Mesendoderm (in vitro differentiated cells): ENCODE measurements at regions not wholly inside any gene's neighbourhood (a gene's known extent, or its start where the extent isn't known, plus 50 kb on each side); places are given as distances from the start of the nearest gene placed in this dataset.
A peak's percentile ranks its signal among the peaks of the same experiment; 100 is the strongest.

Source experiments
- DNase-seq: peaks from one replicate; pipeline ENCODE4 v3.0.0; 2013
- H2AK5ac ChIP-seq: 2 replicates; pipeline ENCODE4 v1.6.1; 2013; ENCODE audit warnings: low read length, inconsistent platforms
- H2BK120ac ChIP-seq: 2 replicates; pipeline ENCODE4 v1.6.1; 2013; ENCODE audit warnings: low read depth, mild to moderate bottlenecking, low read length, moderate library complexity, mixed read lengths
- H2BK15ac ChIP-seq: replicated peaks from 2 replicates; pipeline ENCODE4 v1.6.1; 2013; ENCODE audit warnings: low read depth, mild to moderate bottlenecking, moderate library complexity
- H2BK5ac ChIP-seq: 2 replicates; pipeline ENCODE4 v1.6.1; 2013; ENCODE audit warnings: low read length, inconsistent platforms
- H3K18ac ChIP-seq: 2 replicates; pipeline ENCODE4 v1.6.1; 2013; ENCODE audit warnings: mild to moderate bottlenecking, low read length, mixed read lengths
- H3K23ac ChIP-seq: one replicate; pipeline ENCODE4 v1.6.1; 2013; ENCODE audit warnings: low read length
- H3K27ac ChIP-seq: 2 replicates; pipeline ENCODE4 v1.5.1; 2013; ENCODE audit warnings: low read depth, mild to moderate bottlenecking, inconsistent platforms, low read length, moderate library complexity
- H3K27me3 ChIP-seq: 2 replicates; pipeline ENCODE4 v1.6.1; 2013; ENCODE audit warnings: low read length, control low read depth, mild to moderate bottlenecking, inconsistent platforms; ENCODE audit not compliant: insufficient read depth, poor library complexity
- H3K36me3 ChIP-seq: 2 replicates; pipeline ENCODE4 v1.6.1; 2013; ENCODE audit warnings: low read length, inconsistent platforms; ENCODE audit not compliant: control insufficient read depth, insufficient read depth
- H3K4ac ChIP-seq: one replicate; pipeline ENCODE4 v1.6.1; 2013; ENCODE audit warnings: low read depth, mild to moderate bottlenecking, low read length, moderate library complexity
- H3K4me1 ChIP-seq: 2 replicates; pipeline ENCODE4 v1.6.1; 2013; ENCODE audit warnings: low read depth, low read length, inconsistent platforms; ENCODE audit not compliant: control insufficient read depth
- H3K4me2 ChIP-seq: 2 replicates; pipeline ENCODE4 v1.6.1; 2013; ENCODE audit warnings: low read length
- H3K4me3 ChIP-seq: 2 replicates; pipeline ENCODE4 v1.5.1; 2013; ENCODE audit warnings: mild to moderate bottlenecking, low read length
- H3K56ac ChIP-seq: one replicate; pipeline ENCODE4 v1.6.1; 2013; ENCODE audit warnings: low read length
- H3K79me1 ChIP-seq: 2 replicates; pipeline ENCODE4 v1.6.1; 2013; ENCODE audit warnings: low read length, inconsistent platforms
- H3K79me2 ChIP-seq: 2 replicates; pipeline ENCODE4 v1.6.1; 2013; ENCODE audit warnings: mild to moderate bottlenecking, low read length; ENCODE audit not compliant: control insufficient read depth, insufficient read depth
- H3K9ac ChIP-seq: 2 replicates; pipeline ENCODE4 v1.6.1; 2013; ENCODE audit warnings: low read length, inconsistent platforms
- H4K5ac ChIP-seq: one replicate; pipeline ENCODE4 v1.6.1; 2013; ENCODE audit warnings: low read length
- H4K8ac ChIP-seq: one replicate; pipeline ENCODE4 v1.6.1; 2013; ENCODE audit warnings: low read depth, mild to moderate bottlenecking, control low read depth, low read length, moderate library complexity
- WGBS: extraction: QIAGEN DNeasy Blood & Tissue Kit; methylation state at CpG from one replicate; pipeline ENCODE4 v1.1.7; 2013; ENCODE audit warnings: low lambda C conversion rate, missing lambda C conversion rate; ENCODE audit not compliant: insufficient coverage; ENCODE audit errors: extremely low coverage; 5-methylcytosine and 5-hydroxymethylcytosine counted together

DNA sequence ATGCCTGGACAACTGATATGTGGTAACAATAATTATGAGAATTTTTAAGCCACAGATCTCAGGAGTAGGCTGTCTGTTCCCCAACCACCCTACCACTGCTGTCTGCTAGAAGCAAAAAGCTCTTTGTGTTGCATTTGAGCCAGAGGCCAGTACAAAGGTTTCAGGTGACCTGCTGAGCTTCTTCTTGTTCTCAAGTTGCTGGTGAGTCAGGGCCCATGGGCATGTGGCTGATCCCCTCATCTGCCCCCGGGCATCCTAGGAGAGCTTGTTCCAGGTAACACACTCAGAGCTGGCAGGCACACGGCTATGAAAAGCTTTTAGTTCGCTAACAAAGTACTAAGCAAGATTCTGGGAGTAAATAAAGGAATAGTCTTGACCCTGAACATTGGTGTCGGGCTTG is 285.3 kb downstream of the CDC5L start:
- H4K5ac ChIP-seq: no peak overlapping the region
- H3K23ac ChIP-seq: no peak overlapping the region
- no peak overlapping the region for H3K4me2 ChIP-seq
- no peaks in the 10 kb centered on the region for H3K27me3 ChIP-seq
- H4K8ac ChIP-seq: no peak overlapping the region
- H3K56ac ChIP-seq: peak overlapping the region; percentile 5
- no peak overlapping the region for H3K9ac ChIP-seq
- no peak overlapping the region for H2BK15ac ChIP-seq
- no peak overlapping the region for H2BK5ac ChIP-seq
- WGBS: no CpG with 5 or more reads among the region's 4 CpGs
- no peaks in the 10 kb centered on the region for H3K79me1 ChIP-seq
- no peak overlapping the region for H3K27ac ChIP-seq
- H3K36me3 ChIP-seq: no peaks in the 10 kb centered on the region
- H2AK5ac ChIP-seq: no peak overlapping the region
- H3K79me2 ChIP-seq: no peaks in the 10 kb centered on the region
- H2BK120ac ChIP-seq: no peak overlapping the region
- H3K4ac ChIP-seq: no peak overlapping the region
- H3K4me1 ChIP-seq: peaks cover 3% of the 10 kb centered on the region
- H3K4me3 ChIP-seq: no peak overlapping the region
- peak; percentile 68 for DNase-seq
- H3K18ac ChIP-seq: no peak overlapping the region

DNA sequence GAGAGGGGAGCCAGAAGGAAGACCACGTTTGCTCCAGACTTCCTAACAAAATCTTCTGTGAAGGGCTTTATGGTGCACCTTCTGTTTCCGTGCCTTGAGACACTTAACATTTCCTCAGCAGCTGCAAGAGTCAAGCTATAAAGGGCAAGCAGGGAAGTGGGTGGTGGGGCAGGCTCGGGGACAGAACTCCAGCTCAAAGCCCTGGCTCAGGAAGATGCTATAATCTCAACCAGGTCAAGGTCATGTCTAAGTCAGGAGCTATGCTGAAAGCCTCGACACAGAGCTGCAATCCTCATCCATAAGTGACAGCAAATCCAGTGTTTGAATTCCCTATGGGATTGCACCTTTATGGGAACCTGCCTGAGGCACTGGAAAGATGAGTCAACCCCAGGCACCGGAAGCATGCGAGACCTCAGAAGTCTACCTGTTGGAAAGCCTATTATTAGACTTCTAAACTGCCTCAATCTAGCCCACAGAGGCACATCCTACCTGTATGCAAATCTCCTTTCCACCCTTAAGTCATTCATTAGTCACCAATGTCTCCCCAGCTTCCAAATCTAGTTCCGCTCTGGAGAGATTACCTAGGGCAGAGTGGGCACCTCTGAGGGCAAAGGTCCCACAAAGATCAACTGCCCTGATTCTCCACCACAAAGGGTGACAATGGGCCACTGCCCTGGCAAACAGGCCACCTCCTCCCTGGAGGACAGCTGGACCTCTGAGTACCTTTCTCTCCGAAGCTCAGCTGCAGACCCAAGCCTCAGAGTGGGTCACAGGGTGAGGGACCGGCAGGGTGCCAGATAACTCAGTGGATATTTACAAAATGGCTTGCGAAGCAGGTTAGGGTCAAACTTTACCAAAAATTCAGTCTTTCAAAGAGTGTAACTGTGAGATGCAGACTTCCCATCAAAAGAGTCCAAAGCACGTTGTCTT is 287.0 kb downstream of the CDC5L start:
- no peak overlapping the region for H4K8ac ChIP-seq
- no peak overlapping the region for H3K4me3 ChIP-seq
- H3K18ac ChIP-seq: no peak overlapping the region
- no peak overlapping the region for H3K56ac ChIP-seq
- no CpG with 5 or more reads among the region's 11 CpGs for WGBS
- H3K27ac ChIP-seq: no peak overlapping the region
- H3K27me3 ChIP-seq: no peaks in the 10 kb centered on the region
- H2BK5ac ChIP-seq: no peak overlapping the region
- no peak for DNase-seq
- no peak overlapping the region for H2BK120ac ChIP-seq
- no peak overlapping the region for H2AK5ac ChIP-seq
- no peak overlapping the region for H3K23ac ChIP-seq
- no peak overlapping the region for H3K4ac ChIP-seq
- no peak overlapping the region for H4K5ac ChIP-seq
- H3K36me3 ChIP-seq: no peaks in the 10 kb centered on the region
- H3K4me1 ChIP-seq: peaks cover 2% of the 10 kb centered on the region
- no peak overlapping the region for H3K4me2 ChIP-seq
- H2BK15ac ChIP-seq: no peak overlapping the region
- H3K79me2 ChIP-seq: no peaks in the 10 kb centered on the region
- H3K9ac ChIP-seq: no peak overlapping the region
- H3K79me1 ChIP-seq: no peaks in the 10 kb centered on the region

DNA sequence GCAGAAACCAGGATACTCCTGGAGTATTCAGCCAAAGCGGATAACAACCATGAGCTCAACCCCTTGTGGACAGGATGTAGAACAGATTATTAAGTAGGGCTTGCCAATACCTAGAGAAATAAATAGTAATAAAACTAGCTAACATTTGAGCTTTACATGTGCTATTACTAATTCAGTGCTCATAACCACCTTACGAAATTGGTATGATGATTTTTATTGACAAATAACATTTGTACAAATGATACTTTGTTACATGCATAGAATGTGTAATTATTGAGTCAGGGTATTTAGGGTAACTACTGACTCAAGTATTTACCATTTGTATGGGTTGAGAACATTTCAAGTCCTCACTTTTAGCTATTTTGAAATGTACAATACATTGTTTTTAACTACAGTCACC is 287.9 kb downstream of the CDC5L start:
- H2BK120ac ChIP-seq: no peak overlapping the region
- no peak overlapping the region for H3K23ac ChIP-seq
- no peak overlapping the region for H3K9ac ChIP-seq
- H2BK5ac ChIP-seq: no peak overlapping the region
- H2AK5ac ChIP-seq: no peak overlapping the region
- H4K5ac ChIP-seq: no peak overlapping the region
- H3K27me3 ChIP-seq: no peaks in the 10 kb centered on the region
- no peaks in the 10 kb centered on the region for H3K79me2 ChIP-seq
- H3K36me3 ChIP-seq: no peaks in the 10 kb centered on the region
- H3K4ac ChIP-seq: no peak overlapping the region
- no peak overlapping the region for H3K18ac ChIP-seq
- H3K4me2 ChIP-seq: no peak overlapping the region
- no peak overlapping the region for H3K56ac ChIP-seq
- no peak overlapping the region for H3K27ac ChIP-seq
- no peak overlapping the region for H2BK15ac ChIP-seq
- H3K4me1 ChIP-seq: peaks cover 2% of the 10 kb centered on the region
- no peak overlapping the region for H4K8ac ChIP-seq
- H3K79me1 ChIP-seq: no peaks in the 10 kb centered on the region
- no peak for DNase-seq
- no peak overlapping the region for H3K4me3 ChIP-seq
- no CpG with 5 or more reads among the region's 2 CpGs for WGBS

DNA sequence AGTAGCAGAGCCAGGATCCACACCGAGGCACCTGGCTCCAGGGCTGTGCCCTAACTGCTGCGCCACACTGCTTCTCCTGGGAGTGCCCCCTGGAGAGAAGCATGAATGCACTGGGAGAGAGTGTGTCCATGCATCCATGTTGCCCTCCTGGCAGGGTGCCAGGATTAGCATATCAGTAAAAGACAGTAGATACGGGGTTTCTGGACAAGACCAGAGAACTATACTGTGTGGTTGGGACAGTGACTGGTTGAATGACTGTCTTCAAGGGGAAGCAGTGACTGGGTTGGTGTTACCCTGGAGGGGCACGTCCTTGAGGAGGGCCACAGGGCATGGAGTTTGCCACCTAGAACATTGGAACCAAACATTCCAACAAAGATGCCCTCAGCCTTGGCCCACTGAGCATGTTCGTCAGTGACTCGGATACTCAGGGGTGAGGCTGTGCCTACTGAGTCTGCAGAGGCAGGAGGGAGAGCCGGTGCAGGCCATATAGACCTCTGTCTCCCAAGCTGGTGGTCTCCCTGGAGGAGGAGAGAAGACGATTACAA is 288.8 kb downstream of the CDC5L start:
- H2BK15ac ChIP-seq: no peak overlapping the region
- H3K27me3 ChIP-seq: no peaks in the 10 kb centered on the region
- H3K36me3 ChIP-seq: no peaks in the 10 kb centered on the region
- no peak for DNase-seq
- no peak overlapping the region for H3K4me3 ChIP-seq
- no peak overlapping the region for H3K9ac ChIP-seq
- no peak overlapping the region for H2AK5ac ChIP-seq
- no peak overlapping the region for H3K56ac ChIP-seq
- H2BK5ac ChIP-seq: no peak overlapping the region
- H3K79me2 ChIP-seq: no peaks in the 10 kb centered on the region
- H4K8ac ChIP-seq: no peak overlapping the region
- no peak overlapping the region for H4K5ac ChIP-seq
- H3K79me1 ChIP-seq: no peaks in the 10 kb centered on the region
- no peak overlapping the region for H3K23ac ChIP-seq
- no peak overlapping the region for H3K18ac ChIP-seq
- H3K4me2 ChIP-seq: no peak overlapping the region
- H2BK120ac ChIP-seq: no peak overlapping the region
- no peak overlapping the region for H3K4ac ChIP-seq
- WGBS: no CpG with 5 or more reads among the region's 8 CpGs
- no peak overlapping the region for H3K27ac ChIP-seq
- peaks cover 2% of the 10 kb centered on the region for H3K4me1 ChIP-seq

DNA sequence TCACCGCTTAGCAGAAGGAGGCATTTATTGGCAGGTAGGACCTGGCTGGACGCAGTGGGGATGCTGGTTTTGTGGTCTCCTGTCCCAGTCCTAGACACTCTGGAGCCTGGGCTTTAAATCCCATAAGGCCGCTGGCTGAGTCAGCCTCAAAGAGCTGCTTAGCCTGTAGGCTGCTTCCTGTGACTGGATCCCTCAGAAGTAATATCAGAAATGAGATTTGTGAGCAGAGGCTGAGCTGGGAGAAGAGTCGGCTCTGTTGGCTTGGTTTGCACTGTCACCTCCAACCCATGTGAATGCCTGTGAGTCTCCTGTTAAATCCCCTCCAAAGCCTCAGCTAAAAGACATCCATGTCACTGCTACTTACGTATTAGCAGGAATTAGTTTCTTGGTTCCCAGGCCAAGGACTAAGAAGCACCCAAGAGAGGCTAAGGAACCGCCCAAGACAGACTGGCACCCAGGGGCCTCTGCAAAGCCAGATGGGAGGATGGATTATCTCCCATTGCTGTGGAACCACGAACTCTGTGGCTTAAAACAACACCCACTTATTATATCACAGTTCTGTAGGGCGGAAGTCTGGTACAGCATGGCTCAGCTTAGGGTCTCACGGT is 289.4 kb downstream of the CDC5L start:
- Histone ChIP-seq H3K23ac (no peak overlapping the region), H4K5ac (no peak overlapping the region), H3K79me2 (no peaks in the 10 kb centered on the region), H2BK15ac (no peak overlapping the region), H3K27ac (no peak overlapping the region), H3K36me3 (no peaks in the 10 kb centered on the region), H2BK5ac (no peak overlapping the region), H3K79me1 (no peaks in the 10 kb centered on the region), H4K8ac (no peak overlapping the region), H2BK120ac (no peak overlapping the region), H2AK5ac (no peak overlapping the region), H3K4me3 (no peak overlapping the region), H3K9ac (no peak overlapping the region), H3K4me1 (peaks cover 2% of the 10 kb centered on the region), H3K4me2 (no peak overlapping the region), H3K4ac (no peak overlapping the region), H3K27me3 (no peaks in the 10 kb centered on the region), H3K56ac (no peak overlapping the region), H3K18ac (no peak overlapping the region)
- no peak for DNase-seq
- WGBS: no CpG with 5 or more reads among the region's 9 CpGs
